ENCODE measurements at regions not wholly inside any gene's neighbourhood (a gene's known extent, or its start where the extent isn't known, plus 50 kb on each side); places are given as distances from the start of the nearest gene placed in this dataset.

GRCh38 chr22:26927821-26928220 is 270.4 kb downstream of the MIAT start:
- DNase-seq (ENCODE audit: low spot score) (no peak), ATAC-seq (ENCODE audit: low FRiP score) (no peak)
- no peak for TF ChIP-seq CTCF (IDR thresholded peaks at IDR 0.05)

DNA sequence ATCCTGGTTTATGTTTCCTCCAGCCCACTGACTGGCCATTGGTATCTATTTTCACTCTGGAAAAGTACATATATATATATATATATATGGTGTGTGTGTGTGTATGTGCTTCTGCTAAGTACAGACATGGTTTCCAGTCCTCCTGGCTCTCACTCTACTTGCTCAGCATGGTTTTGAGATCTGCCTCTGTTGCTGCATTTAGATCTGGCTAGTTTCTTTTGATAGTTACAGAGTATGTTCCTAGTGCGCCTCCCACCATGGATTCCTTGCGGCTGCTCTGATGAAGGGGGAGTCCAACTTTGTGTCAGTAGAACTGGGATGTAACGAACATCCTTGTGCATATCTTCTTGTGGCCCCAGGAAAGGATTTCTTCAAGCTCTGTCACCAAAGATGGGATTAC is 274.1 kb downstream of the MIAT start:
- no peak for ATAC-seq (ENCODE audit: low FRiP score)

DNA sequence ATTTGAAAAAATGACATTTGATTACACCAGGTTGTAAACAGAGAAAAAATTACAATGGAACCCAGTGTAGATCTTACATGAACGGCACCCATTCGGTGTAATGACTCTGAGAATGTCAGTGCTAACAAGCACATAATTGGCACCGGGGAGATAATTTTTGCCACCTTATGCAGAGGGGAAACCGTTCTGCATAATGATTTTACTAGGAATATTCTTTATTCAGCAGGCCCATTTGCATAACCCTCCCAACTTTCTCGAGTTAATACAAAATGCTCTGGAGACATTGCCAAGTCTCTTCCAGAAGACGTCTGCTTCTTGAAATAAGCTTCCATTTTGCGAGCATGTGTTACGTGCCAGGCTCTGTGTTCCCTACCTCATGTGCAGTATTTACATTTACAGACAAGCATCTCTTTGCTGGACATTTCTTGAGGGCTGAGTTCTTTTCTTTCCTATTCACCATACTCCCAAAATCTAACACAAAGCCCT is 275.8 kb downstream of the MIAT start:
- no peak for DNase-seq (ENCODE audit: low spot score)
- TF ChIP-seq CTCF (IDR thresholded peaks at IDR 0.05), result no peak
- no peak for ATAC-seq (ENCODE audit: low FRiP score)

More for the DNA sequence above, 274.1 kb downstream of the MIAT start:
- DNase-seq (ENCODE audit: low spot score), result no peak
- TF ChIP-seq CTCF (IDR thresholded peaks at IDR 0.05), result no peak

DNA sequence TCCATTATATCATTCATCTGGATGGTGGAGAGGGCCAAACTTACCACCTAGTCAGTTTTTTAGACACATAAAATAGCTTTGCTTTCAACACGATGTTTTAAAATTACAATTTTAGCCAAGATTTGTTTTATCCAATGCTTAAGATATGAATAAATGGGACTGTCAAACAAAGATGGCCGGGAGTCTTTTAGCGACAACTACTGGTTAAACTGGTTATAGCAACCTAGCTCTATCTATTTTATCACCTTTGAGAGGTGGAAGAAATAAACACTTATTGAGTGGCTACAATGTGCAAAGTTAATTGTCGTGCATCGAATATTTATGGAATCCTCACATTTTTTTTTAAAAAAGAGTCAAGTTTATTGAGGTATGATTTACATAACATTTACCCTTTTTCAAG is 279.8 kb downstream of the MIAT start:
- DNase-seq (ENCODE audit: low spot score), result no peak
- ATAC-seq (ENCODE audit: low FRiP score), result no peak
- no peak for TF ChIP-seq CTCF (IDR thresholded peaks at IDR 0.05)

DNA sequence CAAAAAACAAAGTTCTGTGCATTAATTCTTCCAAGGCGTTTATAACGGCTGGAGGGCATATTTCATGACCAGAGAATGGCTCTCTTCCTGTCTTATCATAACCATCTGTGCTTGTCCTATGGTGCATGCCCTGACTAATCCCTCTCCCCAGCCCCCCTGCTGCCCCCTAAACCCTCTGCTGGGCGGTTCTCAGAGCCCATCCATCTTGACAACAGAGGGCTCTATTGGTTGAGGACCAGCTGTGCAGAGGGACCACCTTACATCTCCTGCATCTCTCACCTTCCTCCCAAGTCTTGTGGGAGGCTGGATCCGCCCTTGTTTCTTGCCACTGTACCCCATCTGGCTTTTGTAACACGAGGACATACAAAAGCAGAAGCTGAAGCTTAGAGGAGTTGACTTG is 282.1 kb downstream of the MIAT start:
- no peak for ATAC-seq (ENCODE audit: low FRiP score)
- no peak for TF ChIP-seq CTCF (IDR thresholded peaks at IDR 0.05)
- DNase-seq (ENCODE audit: low spot score), result no peak

- ATAC-seq (ENCODE audit: low FRiP score) (no peak), DNase-seq (ENCODE audit: low spot score) (no peak)
- TF ChIP-seq CTCF (IDR thresholded peaks at IDR 0.05), result no peak
Measured at GRCh38 chr22:26941896-26942636, 284.7 kb downstream of the MIAT start.

DNA sequence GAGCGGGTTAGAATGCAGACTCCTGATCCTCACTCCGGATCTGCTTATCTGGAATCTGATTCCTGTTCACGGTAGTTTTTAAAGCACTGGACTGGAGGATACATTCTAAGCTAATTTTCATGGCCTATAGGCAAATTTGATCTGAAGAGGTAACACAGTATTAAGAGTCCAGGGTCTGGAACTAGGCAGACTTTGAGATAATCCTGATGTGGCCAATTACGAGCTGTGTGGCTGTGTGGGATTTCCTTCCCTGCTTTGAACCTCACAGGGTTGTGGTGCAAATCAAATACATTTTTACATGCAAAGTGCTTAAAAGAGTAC is 285.2 kb downstream of the MIAT start:
- no peak for DNase-seq (ENCODE audit: low spot score)
- no peak for TF ChIP-seq CTCF (IDR thresholded peaks at IDR 0.05)
- no peak for ATAC-seq (ENCODE audit: low FRiP score)
